ENCODE measurements at regions not wholly inside any gene's neighbourhood (a gene's known extent, or its start where the extent isn't known, plus 50 kb on each side); places are given as distances from the start of the nearest gene placed in this dataset.

GRCh38 chr13:76683168-76683567 lies 203.0 kb downstream of the KCTD12 start:
- DNase-seq (ENCODE audit: extremely low spot score) = no peak
- H3K36me3 ChIP-seq = no peaks in the 10 kb centered on the region
- H3K4me1 ChIP-seq = peaks cover 0 to 42% (median 32%) of the 10 kb centered on the region in 4 donors
- H3K9me3 ChIP-seq = no peaks in the 10 kb centered on the region
- H3K4me3 ChIP-seq = no peak overlapping the region
- peak overlapping the region in 1 of 4 donors; percentile 50 for H3K27ac ChIP-seq (replicated peaks in 1 of 4)
- no peaks in the 10 kb centered on the region for H3K27me3 ChIP-seq
- TF ChIP-seq POLR2AphosphoS5 (IDR thresholded peaks at IDR 0.05) (no peak), POLR2A (IDR thresholded peaks at IDR 0.05; ENCODE audit: low read depth) (no peak), CTCF (IDR thresholded peaks at IDR 0.05) (no peak), EP300 (IDR thresholded peaks at IDR 0.05) (no peak)
- intact Hi-C loops (cut with DNase I) = no loop called here
- WGBS = 79% methylated on average over 2 of the region's 2 CpGs

- Histone ChIP-seq H3K9me3 (no peaks in the 10 kb centered on the region), H3K36me3 (no peaks in the 10 kb centered on the region), H3K4me1 (peaks cover 0 to 34% (median 25%) of the 10 kb centered on the region in 4 donors), H3K27me3 (no peaks in the 10 kb centered on the region), H3K4me3 (no peak overlapping the region), H3K27ac (replicated peaks in 1 of 4) (no peak overlapping the region)
- TF ChIP-seq POLR2A (IDR thresholded peaks at IDR 0.05; ENCODE audit: low read depth) (no peak), EP300 (IDR thresholded peaks at IDR 0.05) (no peak), POLR2AphosphoS5 (IDR thresholded peaks at IDR 0.05) (no peak), CTCF (IDR thresholded peaks at IDR 0.05) (no peak)
- WGBS = 88% methylated on average over 2 of the region's 2 CpGs
- DNase-seq (ENCODE audit: extremely low spot score) = no peak
- intact Hi-C loops (cut with DNase I) = no loop called here
Observed at GRCh38 chr13:76680112-76680511, 206.1 kb downstream of the KCTD12 start.

- Histone ChIP-seq H3K36me3 (no peaks in the 10 kb centered on the region), H3K4me3 (no peak overlapping the region), H3K27me3 (no peaks in the 10 kb centered on the region), H3K9me3 (no peaks in the 10 kb centered on the region), H3K27ac (replicated peaks in 1 of 4) (peak overlapping the region in 1 of 4 donors; percentile 27), H3K4me1 (peaks cover 0 to 19% (median 0%) of the 10 kb centered on the region in 4 donors)
- intact Hi-C loops (cut with DNase I) = no loop called here
- DNase-seq (ENCODE audit: extremely low spot score) = peak; percentile 85
- TF ChIP-seq POLR2AphosphoS5 (IDR thresholded peaks at IDR 0.05) = peak in 1 of 2 donors; percentile 39
- no peak for TF ChIP-seq POLR2A (IDR thresholded peaks at IDR 0.05; ENCODE audit: low read depth)
- TF ChIP-seq EP300 (IDR thresholded peaks at IDR 0.05) = no peak
- TF ChIP-seq CTCF (IDR thresholded peaks at IDR 0.05) = no peak
- WGBS = 51% methylated on average over 3 of the region's 3 CpGs
Observed at GRCh38 chr13:76677043-76677442, 209.2 kb downstream of the KCTD12 start.

GRCh38 chr13:76672420-76672819 lies 213.8 kb downstream of the KCTD12 start:
- no peak overlapping the region for H3K27ac ChIP-seq (replicated peaks in 1 of 4)
- 64% methylated on average over 2 of the region's 2 CpGs for WGBS
- H3K4me3 ChIP-seq = no peak overlapping the region
- H3K4me1 ChIP-seq = peaks cover 0 to 18% (median 7%) of the 10 kb centered on the region in 4 donors
- TF ChIP-seq POLR2A (IDR thresholded peaks at IDR 0.05; ENCODE audit: low read depth) (no peak), POLR2AphosphoS5 (IDR thresholded peaks at IDR 0.05) (peak in 1 of 2 donors; percentile 7)
- intact Hi-C loops (cut with DNase I) = no loop called here
- no peak for DNase-seq (ENCODE audit: extremely low spot score)
- no peaks in the 10 kb centered on the region for H3K36me3 ChIP-seq
- H3K27me3 ChIP-seq = no peaks in the 10 kb centered on the region
- no peaks in the 10 kb centered on the region for H3K9me3 ChIP-seq

- peaks cover 0 to 21% (median 13%) of the 10 kb centered on the region in 4 donors for H3K4me1 ChIP-seq
- 85% methylated on average over 5 of the region's 5 CpGs for WGBS
- no peak overlapping the region for H3K4me3 ChIP-seq
- H3K9me3 ChIP-seq = no peaks in the 10 kb centered on the region
- no peaks in the 10 kb centered on the region for H3K27me3 ChIP-seq
- H3K36me3 ChIP-seq = no peaks in the 10 kb centered on the region
- intact Hi-C loops (cut with DNase I) = loop anchor here (5.0 kb wide), 2 partner anchors 219 to 234 kb away; partner anchors contain the start of gene KCTD12
- no peak for DNase-seq (ENCODE audit: extremely low spot score)
- TF ChIP-seq POLR2A (IDR thresholded peaks at IDR 0.05; ENCODE audit: low read depth) (no peak), EP300 (IDR thresholded peaks at IDR 0.05) (no peak), CTCF (IDR thresholded peaks at IDR 0.05) (no peak), POLR2AphosphoS5 (IDR thresholded peaks at IDR 0.05) (no peak)
- H3K27ac ChIP-seq (replicated peaks in 1 of 4) = no peak overlapping the region
Observed at GRCh38 chr13:76668716-76669115, 217.5 kb downstream of the KCTD12 start.
